Type B pancreatic cell (in vitro differentiated cells): ENCODE measurements at regions not wholly inside any gene's neighbourhood (a gene's known extent, or its start where the extent isn't known, plus 50 kb on each side); places are given as distances from the start of the nearest gene placed in this dataset.

ENCODE experiments used
- DNase-seq: peaks from one replicate; pipeline ENCODE4 v3.0.0; 2021; ENCODE audit warnings: mixed read lengths; ENCODE audit not compliant: unreplicated experiment; ENCODE audit errors: extremely low spot score
- H3K27ac Mint-ChIP-seq: 2 replicates; pipeline ENCODE4 v1.8.0; 2021; ENCODE audit warnings: mild to moderate bottlenecking, mixed read lengths
- H3K27me3 Mint-ChIP-seq: 2 replicates; pipeline ENCODE4 v1.8.0; 2021; ENCODE audit warnings: mixed read lengths
- H3K36me3 Mint-ChIP-seq: 2 replicates; pipeline ENCODE4 v1.8.0; 2021; ENCODE audit warnings: mixed read lengths
- H3K4me1 Mint-ChIP-seq: one replicate; pipeline ENCODE4 v1.8.0; 2021; ENCODE audit warnings: mixed read lengths; ENCODE audit not compliant: unreplicated experiment
- H3K4me3 Mint-ChIP-seq: 2 replicates; pipeline ENCODE4 v1.8.0; 2021; ENCODE audit warnings: mild to moderate bottlenecking, mixed read lengths
- H3K9me3 Mint-ChIP-seq: 2 replicates; pipeline ENCODE4 v1.8.0; 2021; ENCODE audit warnings: mixed read lengths
- CTCF ChIP-seq: fragments of 200-600 bp; sonication (generic); conservative IDR thresholded peaks from 2 replicates; pipeline ENCODE4 v1.5.0; 2021; ENCODE audit warnings: antibody characterized with exemption, mild to moderate bottlenecking

GRCh38 chr6:122124908-122125307 is 274.5 kb upstream of the HSF2 start:
- Mint-ChIP-seq H3K9me3 (no peaks in the 10 kb centered on the region), H3K27me3 (no peaks in the 10 kb centered on the region), H3K27ac (no peak overlapping the region), H3K36me3 (no peaks in the 10 kb centered on the region), H3K4me1 (peaks cover 6% of the 10 kb centered on the region), H3K4me3 (no peak overlapping the region)
- no peak for TF ChIP-seq CTCF
- no peak for DNase-seq

GRCh38 chr6:122126894-122127293 is 272.6 kb upstream of the HSF2 start:
- H3K4me3 Mint-ChIP-seq: no peak overlapping the region
- H3K27ac Mint-ChIP-seq: no peak overlapping the region

GRCh38 chr6:122128445-122128844 is 271.0 kb upstream of the HSF2 start:
- H3K27me3 Mint-ChIP-seq: no peaks in the 10 kb centered on the region
- peaks cover 6% of the 10 kb centered on the region for H3K4me1 Mint-ChIP-seq
- no peak overlapping the region for H3K4me3 Mint-ChIP-seq
- no peak for TF ChIP-seq CTCF
- H3K9me3 Mint-ChIP-seq: no peaks in the 10 kb centered on the region
- DNase-seq: no peak
- no peaks in the 10 kb centered on the region for H3K36me3 Mint-ChIP-seq
- H3K27ac Mint-ChIP-seq: no peak overlapping the region

More at GRCh38 chr6:122126894-122127293, 272.6 kb upstream of the HSF2 start:
- Mint-ChIP-seq H3K4me1 (peaks cover 6% of the 10 kb centered on the region), H3K27me3 (no peaks in the 10 kb centered on the region), H3K36me3 (no peaks in the 10 kb centered on the region), H3K9me3 (no peaks in the 10 kb centered on the region)
- no peak for DNase-seq
- TF ChIP-seq CTCF: no peak

GRCh38 chr6:122129313-122130025 is 270.0 kb upstream of the HSF2 start:
- Mint-ChIP-seq H3K4me1 (peaks cover 6% of the 10 kb centered on the region), H3K4me3 (no peak overlapping the region), H3K36me3 (no peaks in the 10 kb centered on the region), H3K27ac (no peak overlapping the region), H3K9me3 (no peaks in the 10 kb centered on the region), H3K27me3 (no peaks in the 10 kb centered on the region)
- DNase-seq: no peak
- TF ChIP-seq CTCF: no peak

- Mint-ChIP-seq H3K9me3 (no peaks in the 10 kb centered on the region), H3K4me3 (no peak overlapping the region), H3K4me1 (peaks cover 6% of the 10 kb centered on the region), H3K36me3 (no peaks in the 10 kb centered on the region), H3K27me3 (no peaks in the 10 kb centered on the region), H3K27ac (no peak overlapping the region)
- no peak for DNase-seq
- TF ChIP-seq CTCF: no peak
Measured at GRCh38 chr6:122130026-122130348, 269.5 kb upstream of the HSF2 start.

- Mint-ChIP-seq H3K27ac (no peak overlapping the region), H3K9me3 (no peaks in the 10 kb centered on the region), H3K27me3 (no peaks in the 10 kb centered on the region), H3K4me3 (no peak overlapping the region), H3K36me3 (no peaks in the 10 kb centered on the region), H3K4me1 (peaks cover 6% of the 10 kb centered on the region)
- DNase-seq: no peak
- TF ChIP-seq CTCF: no peak
Measured at GRCh38 chr6:122130518-122130917, 268.9 kb upstream of the HSF2 start.
